Lower lobe of right lung (tissue), 2 donors: ENCODE measurements at regions not wholly inside any gene's neighbourhood (a gene's known extent, or its start where the extent isn't known, plus 50 kb on each side); places are given as distances from the start of the nearest gene placed in this dataset.

Experiments
- ATAC-seq, 2 donors: fragments of 200-7000 bp; cut with Tn5 transposase; one replicate each; pipeline ENCODE4 v1.9.1; 2020 to 2022; ENCODE audit warnings: mild to moderate bottlenecking in 2 of 2, moderate library complexity in 2 of 2
- DNase-seq: peaks from one replicate; pipeline ENCODE4 v3.0.0-alpha.2; 2020
- H3K27ac ChIP-seq: fragments of 200-600 bp; one replicate; pipeline ENCODE4 v1.8.0; 2022
- H3K27me3 ChIP-seq: fragments of 200-600 bp; one replicate; pipeline ENCODE4 v1.8.0; 2022; ENCODE audit warnings: low read depth
- H3K36me3 ChIP-seq: fragments of 200-600 bp; one replicate; pipeline ENCODE4 v1.8.0; 2022; ENCODE audit warnings: mild to moderate bottlenecking
- H3K4me1 ChIP-seq: fragments of 200-600 bp; one replicate; pipeline ENCODE4 v1.8.0; 2022
- H3K4me3 ChIP-seq: fragments of 200-600 bp; one replicate; pipeline ENCODE4 v1.8.0; 2022; ENCODE audit warnings: mild to moderate bottlenecking
- H3K9me3 ChIP-seq: fragments of 200-600 bp; one replicate; pipeline ENCODE4 v1.8.0; 2022
- CTCF ChIP-seq: fragments of 200-600 bp; IDR thresholded peaks from one replicate; pipeline ENCODE4 v1.8.0; 2022; ENCODE audit warnings: antibody characterized with exemption, mild to moderate bottlenecking
- intact Hi-C: fragments of 100-400 bp; cut with DNase I; formaldehyde crosslinking; loops from one replicate; pipeline ENCODE4 v1.11.0; 2022
- donor health status: DM: no; HTN: yes; CAD: no; lungs with severe emphysema.

- ATAC-seq (no peak), DNase-seq (no peak)
- no peaks in the 10 kb centered on the region for H3K9me3 ChIP-seq
- H3K36me3 ChIP-seq, result no peaks in the 10 kb centered on the region
- H3K27ac ChIP-seq, result no peak overlapping the region
- peaks cover 10% of the 10 kb centered on the region for H3K27me3 ChIP-seq
- TF ChIP-seq CTCF, result no peak
- H3K4me3 ChIP-seq, result no peak overlapping the region
- intact Hi-C loops, result no loop called here
- no peaks in the 10 kb centered on the region for H3K4me1 ChIP-seq
Measured at GRCh38 chr9:21570643-21571275, 88.6 kb upstream of the IFNE start.

- no peaks in the 10 kb centered on the region for H3K27me3 ChIP-seq
- H3K4me1 ChIP-seq, result no peaks in the 10 kb centered on the region
- H3K4me3 ChIP-seq, result no peak overlapping the region
- intact Hi-C loops, result no loop called here
- no peaks in the 10 kb centered on the region for H3K36me3 ChIP-seq
- ATAC-seq (no peak), DNase-seq (no peak)
- no peak for TF ChIP-seq CTCF
- H3K9me3 ChIP-seq, result no peaks in the 10 kb centered on the region
- H3K27ac ChIP-seq, result no peak overlapping the region
Measured at GRCh38 chr9:21574261-21574660, 92.1 kb upstream of the IFNE start.

- H3K4me1 ChIP-seq, result no peaks in the 10 kb centered on the region
- DNase-seq (no peak), ATAC-seq (peak in 1 of 2 donors; percentile 23)
- no peak overlapping the region for H3K27ac ChIP-seq
- H3K4me3 ChIP-seq, result no peak overlapping the region
- no peaks in the 10 kb centered on the region for H3K9me3 ChIP-seq
- no peaks in the 10 kb centered on the region for H3K27me3 ChIP-seq
- H3K36me3 ChIP-seq, result no peaks in the 10 kb centered on the region
- TF ChIP-seq CTCF, result no peak
- intact Hi-C loops, result no loop called here
Measured at GRCh38 chr9:21576331-21577189, 94.4 kb upstream of the IFNE start.

GRCh38 chr9:21579247-21579671 is 97.1 kb upstream of the IFNE start:
- ATAC-seq, result peak in 1 of 2 donors; percentile 24
- no peak for DNase-seq

GRCh38 chr9:21579743-21580142 is 97.6 kb upstream of the IFNE start:
- intact Hi-C loops, result no loop called here
- Histone ChIP-seq H3K36me3 (no peaks in the 10 kb centered on the region), H3K27ac (no peak overlapping the region), H3K4me1 (no peaks in the 10 kb centered on the region), H3K27me3 (no peaks in the 10 kb centered on the region), H3K9me3 (no peaks in the 10 kb centered on the region), H3K4me3 (no peak overlapping the region)
- ATAC-seq, result no peak
- no peak for TF ChIP-seq CTCF
- no peak for DNase-seq

More at GRCh38 chr9:21579247-21579671, 97.1 kb upstream of the IFNE start:
- Histone ChIP-seq H3K36me3 (no peaks in the 10 kb centered on the region), H3K4me1 (no peaks in the 10 kb centered on the region), H3K9me3 (no peaks in the 10 kb centered on the region), H3K27me3 (no peaks in the 10 kb centered on the region), H3K27ac (no peak overlapping the region), H3K4me3 (no peak overlapping the region)
- TF ChIP-seq CTCF, result no peak
- intact Hi-C loops, result no loop called here
